AG04449 (cell line): ENCODE measurements at regions not wholly inside any gene's neighbourhood (a gene's known extent, or its start where the extent isn't known, plus 50 kb on each side); places are given as distances from the start of the nearest gene placed in this dataset.

Experiments
- CTCF ChIA-PET: fragments of 350-600 bp; formaldehyde crosslinking; extraction: SDS; loops from one replicate; lab custom pipeline; 2021; ENCODE audit warnings: antibody characterized with exemption; lab: Yijun Ruan, JAX
- POLR2A ChIA-PET: fragments of 400-600, 350-600 bp; formaldehyde crosslinking; extraction: SDS; loops from one replicate; lab custom pipeline; 2020; ENCODE audit warnings: antibody characterized with exemption, inconsistent platforms; lab: Yijun Ruan, JAX
- DNase-seq: peaks from one replicate; pipeline ENCODE4 v3.0.0-alpha.2; 2010; ENCODE audit warnings: low read depth, low spot score
- H3K4me3 ChIP-seq: 2 replicates; pipeline ENCODE4 v1.5.1; 2011; ENCODE audit warnings: low read depth, mild to moderate bottlenecking, control low read depth, low read length
- TF ChIP-seq, protein P1 (sequence below): IDR thresholded peaks from one replicate; pipeline ENCODE4 v1.5.1; 2011; ENCODE audit warnings: mild to moderate bottlenecking, moderate library complexity, low read length, control low read depth, inconsistent platforms; ENCODE audit not compliant: insufficient read depth; ENCODE audit errors: missing control alignments

DNA sequence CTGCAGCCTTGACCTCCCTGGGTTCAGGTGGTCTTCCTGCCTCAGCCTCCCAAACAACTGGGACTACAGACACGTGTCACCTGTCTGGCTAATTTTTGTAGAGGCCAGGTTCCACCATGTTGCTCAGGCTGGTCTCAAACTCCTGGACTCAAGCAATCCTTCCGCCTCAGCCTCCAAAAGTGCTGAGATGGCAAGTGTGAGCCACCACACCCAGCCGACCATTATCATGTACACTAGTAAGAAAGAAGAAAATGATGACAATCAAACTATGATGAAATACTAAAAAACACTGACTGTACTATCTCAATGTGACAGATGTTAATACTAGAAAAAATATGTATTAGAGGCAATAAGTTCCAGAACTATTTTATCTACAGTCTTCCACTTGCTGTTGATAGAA lies 420.9 kb downstream of the TRIB2 start:
- ChIA-PET CTCF (no interaction called here), POLR2A (no interaction called here)
- no peak for DNase-seq
- TF ChIP-seq, protein P1, sequence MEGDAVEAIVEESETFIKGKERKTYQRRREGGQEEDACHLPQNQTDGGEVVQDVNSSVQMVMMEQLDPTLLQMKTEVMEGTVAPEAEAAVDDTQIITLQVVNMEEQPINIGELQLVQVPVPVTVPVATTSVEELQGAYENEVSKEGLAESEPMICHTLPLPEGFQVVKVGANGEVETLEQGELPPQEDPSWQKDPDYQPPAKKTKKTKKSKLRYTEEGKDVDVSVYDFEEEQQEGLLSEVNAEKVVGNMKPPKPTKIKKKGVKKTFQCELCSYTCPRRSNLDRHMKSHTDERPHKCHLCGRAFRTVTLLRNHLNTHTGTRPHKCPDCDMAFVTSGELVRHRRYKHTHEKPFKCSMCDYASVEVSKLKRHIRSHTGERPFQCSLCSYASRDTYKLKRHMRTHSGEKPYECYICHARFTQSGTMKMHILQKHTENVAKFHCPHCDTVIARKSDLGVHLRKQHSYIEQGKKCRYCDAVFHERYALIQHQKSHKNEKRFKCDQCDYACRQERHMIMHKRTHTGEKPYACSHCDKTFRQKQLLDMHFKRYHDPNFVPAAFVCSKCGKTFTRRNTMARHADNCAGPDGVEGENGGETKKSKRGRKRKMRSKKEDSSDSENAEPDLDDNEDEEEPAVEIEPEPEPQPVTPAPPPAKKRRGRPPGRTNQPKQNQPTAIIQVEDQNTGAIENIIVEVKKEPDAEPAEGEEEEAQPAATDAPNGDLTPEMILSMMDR, result no peak
- H3K4me3 ChIP-seq, result no peak overlapping the region

DNA sequence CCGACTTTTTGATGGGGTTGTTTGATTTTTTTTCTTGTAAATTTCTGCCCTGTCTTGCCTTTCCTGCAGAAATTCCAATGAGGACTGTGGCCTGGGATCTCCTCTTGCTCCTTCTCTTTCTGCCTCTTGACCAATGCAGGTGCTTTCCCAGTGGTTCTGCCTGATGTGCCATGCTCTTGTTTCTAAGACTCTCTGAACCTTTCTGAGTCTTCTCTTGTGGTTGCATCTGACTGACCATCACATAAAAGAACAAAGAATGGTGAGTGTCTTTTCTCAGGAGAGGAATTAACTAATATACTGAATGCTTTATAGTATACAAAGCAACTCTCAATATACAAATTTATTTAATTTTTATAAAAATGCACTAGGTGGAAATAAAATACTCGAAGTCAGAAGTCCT lies 424.6 kb downstream of the TRIB2 start:
- H3K4me3 ChIP-seq, result no peak overlapping the region
- TF ChIP-seq, protein P1, result no peak
- DNase-seq, result no peak
- ChIA-PET CTCF (no interaction called here), POLR2A (no interaction called here)

DNA sequence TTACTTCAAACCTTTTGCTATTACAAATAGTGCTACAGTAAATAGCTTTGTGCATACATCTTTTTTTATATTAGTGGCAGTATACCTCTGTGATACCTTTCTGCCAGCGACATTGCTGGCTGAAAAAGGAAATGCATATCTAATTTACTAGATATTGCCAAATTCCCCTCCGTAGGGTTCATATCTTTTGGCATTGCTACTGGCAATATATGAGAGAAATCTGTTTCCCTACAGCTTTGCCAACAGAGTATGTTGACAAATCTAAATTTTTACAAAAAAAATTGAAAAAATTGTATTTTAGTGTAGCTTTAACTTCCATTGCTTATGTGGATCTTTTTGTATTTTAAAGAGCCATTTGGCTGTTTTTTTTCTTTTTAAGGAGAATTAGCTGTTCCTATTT lies 426.7 kb downstream of the TRIB2 start:
- no peak for DNase-seq
- TF ChIP-seq, protein P1, result no peak
- CTCF ChIA-PET, result no interaction called here
- POLR2A ChIA-PET, result no interaction called here
- H3K4me3 ChIP-seq, result no peak overlapping the region

DNA sequence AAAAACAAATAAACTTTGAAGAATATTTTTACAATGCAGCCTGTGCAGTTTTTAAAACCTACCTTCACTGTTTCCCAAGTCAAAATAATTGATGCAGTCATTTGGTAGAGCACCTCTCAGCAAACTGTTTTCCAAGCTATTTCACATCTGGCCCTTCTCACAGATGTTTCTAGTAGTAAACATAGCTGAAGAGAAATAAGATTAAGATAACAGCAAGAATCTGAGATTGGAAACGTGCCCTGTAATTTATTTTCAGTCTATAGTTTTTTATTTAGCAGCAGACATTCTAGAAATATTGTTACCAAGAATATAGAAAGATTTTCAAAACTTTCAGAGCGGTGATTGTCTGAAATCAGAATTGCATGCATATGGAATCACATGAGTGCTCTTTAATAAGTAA lies 440.2 kb downstream of the TRIB2 start:
- ChIA-PET CTCF (no interaction called here), POLR2A (no interaction called here)
- H3K4me3 ChIP-seq, result no peak overlapping the region
- DNase-seq, result no peak
- TF ChIP-seq, protein P1, result no peak

DNA sequence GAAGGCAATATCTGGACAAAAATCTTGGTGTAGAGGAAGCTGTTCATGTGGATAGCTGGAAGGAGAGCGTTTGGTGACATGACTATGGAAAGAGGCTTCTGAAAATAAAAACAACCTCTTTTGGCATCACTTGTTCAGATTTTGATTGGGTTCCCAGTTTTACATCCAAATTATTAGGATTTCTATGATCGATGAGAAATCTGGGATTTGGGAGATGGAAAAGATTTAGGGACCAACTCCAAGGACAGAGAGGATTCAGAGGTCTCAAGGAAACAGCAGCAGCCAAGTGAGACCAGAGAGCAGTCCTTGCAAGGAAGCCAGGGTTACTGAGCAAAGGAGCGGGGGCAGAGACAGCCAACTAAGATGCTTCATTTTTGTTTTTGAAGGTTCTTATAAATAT lies 441.7 kb downstream of the TRIB2 start:
- TF ChIP-seq, protein P1, result no peak
- no peak overlapping the region for H3K4me3 ChIP-seq
- DNase-seq, result no peak
- POLR2A ChIA-PET, result no interaction called here
- CTCF ChIA-PET, result no interaction called here

DNA sequence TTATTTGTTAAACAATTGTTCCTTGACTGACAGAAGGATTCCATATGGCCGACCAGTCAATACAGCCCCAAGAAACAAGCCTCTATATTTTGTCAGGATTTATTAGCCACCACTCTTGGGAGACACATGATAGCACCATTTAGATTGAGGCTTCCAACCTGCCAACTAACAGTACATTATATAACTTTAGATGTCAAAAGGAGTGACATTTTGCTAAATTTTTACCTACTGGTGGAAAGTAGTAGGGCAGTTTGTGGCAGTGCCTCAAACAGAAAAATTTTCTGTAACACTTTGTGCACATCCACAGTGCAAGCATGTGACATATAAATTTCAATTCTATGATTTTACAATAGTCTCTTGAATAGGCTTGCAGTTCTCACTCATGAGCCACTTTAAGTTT lies 464.0 kb downstream of the TRIB2 start:
- no peak overlapping the region for H3K4me3 ChIP-seq
- ChIA-PET CTCF (no interaction called here), POLR2A (no interaction called here)
- TF ChIP-seq, protein P1, result no peak
- no peak for DNase-seq
